OCI-LY7 (cell line): ENCODE measurements at regions not wholly inside any gene's neighbourhood (a gene's known extent, or its start where the extent isn't known, plus 50 kb on each side); places are given as distances from the start of the nearest gene placed in this dataset.
"Not testable (repeated sequence)": the region's sequence is repeated elsewhere in the genome, so short reads cannot be mapped to it uniquely, and the experiment has no call there.

Experiments
- BruUV-seq: library from RNA; stranded (reverse); fragments of 400-500 nt; replicated peaks from 2 replicates; lab custom pipeline; 2021; lab: Mats Ljungman, UMichigan
- CTCF ChIA-PET: fragments of 300-600 bp; sonication (Branson Sonifier 250); formaldehyde crosslinking; loops from one replicate; lab custom pipeline; 2022; ENCODE audit warnings: antibody characterized with exemption; ENCODE audit not compliant: unreplicated experiment; lab: Charles Lee
- POLR2A ChIA-PET: fragments of 300-600 bp; sonication (Branson Sonifier 250); formaldehyde crosslinking; loops from one replicate; lab custom pipeline; 2022; ENCODE audit warnings: antibody characterized with exemption; lab: Charles Lee
- DNase-seq: peaks from one replicate; pipeline ENCODE4 v3.0.0-alpha.2; 2015; ENCODE audit warnings: low spot score
- H2AFZ ChIP-seq: fragments of 200-600 bp; sonication (generic), shearing (Covaris generic); 2 replicates; pipeline ENCODE4 v1.6.1; 2014; ENCODE audit warnings: mild to moderate bottlenecking, antibody characterized with exemption, low read length, moderate library complexity
- H3K27ac ChIP-seq: fragments of 200-600 bp; sonication (generic); 2 replicates; pipeline ENCODE4 v1.5.1; 2014; ENCODE audit warnings: mixed run types, low read depth, mild to moderate bottlenecking, moderate library complexity, low read length, inconsistent platforms; ENCODE audit not compliant: poor library complexity, severe bottlenecking
- H3K36me3 ChIP-seq: fragments of 200-600 bp; sonication (generic); 2 replicates; pipeline ENCODE4 v1.6.1; 2014; ENCODE audit warnings: mild to moderate bottlenecking, antibody characterized with exemption, low read length, moderate library complexity, mixed read lengths; ENCODE audit not compliant: insufficient read depth
- H3K4me1 ChIP-seq: fragments of 200-600 bp; sonication (generic); 2 replicates; pipeline ENCODE4 v1.5.1; 2014; ENCODE audit warnings: mild to moderate bottlenecking, low read length; ENCODE audit not compliant: insufficient read depth, poor library complexity, severe bottlenecking
- H3K4me2 ChIP-seq: fragments of 200-600 bp; sonication (generic); 2 replicates; pipeline ENCODE4 v1.6.1; 2014; ENCODE audit warnings: mild to moderate bottlenecking, low read length
- H3K4me3 ChIP-seq: fragments of 200-600 bp; sonication (generic); 2 replicates; pipeline ENCODE4 v1.5.1; 2014; ENCODE audit warnings: mild to moderate bottlenecking, low read depth, low read length; ENCODE audit not compliant: poor library complexity, severe bottlenecking
- H3K79me2 ChIP-seq: fragments of 200-600 bp; sonication (generic); 2 replicates; pipeline ENCODE4 v1.6.1; 2016; ENCODE audit warnings: low read depth, mild to moderate bottlenecking, low read length, moderate library complexity, mixed read lengths; ENCODE audit not compliant: insufficient read depth
- H3K9me2 ChIP-seq: fragments of 200-600 bp; sonication (generic); 2 replicates; pipeline ENCODE4 v1.6.1; 2016; ENCODE audit warnings: mild to moderate bottlenecking, low read length, mixed read lengths; ENCODE audit not compliant: insufficient read depth
- H3K9me3 ChIP-seq: fragments of 200-600 bp; sonication (generic); 2 replicates; pipeline ENCODE4 v1.6.1; 2014; ENCODE audit warnings: mild to moderate bottlenecking, mixed run types, low read length, mixed read lengths
- H4K20me1 ChIP-seq: fragments of 200-600 bp; sonication (generic); 2 replicates; pipeline ENCODE4 v1.6.1; 2014; ENCODE audit warnings: mild to moderate bottlenecking, antibody characterized with exemption, low read length, moderate library complexity, mixed read lengths; ENCODE audit not compliant: insufficient read depth
- CTCF ChIP-seq: fragments of 200-600 bp; sonication (generic); conservative IDR thresholded peaks from 2 replicates; pipeline ENCODE4 v1.5.1; 2014; ENCODE audit warnings: mild to moderate bottlenecking, antibody characterized with exemption, low read length, moderate library complexity, mixed read lengths
- intact Hi-C: fragments of 100-400 bp; cut with micrococcal nuclease; formaldehyde crosslinking; loops from one replicate; pipeline ENCODE4 v1.10.0; 2022; ENCODE audit not compliant: unreplicated experiment

GRCh38 chr2:87075054-87075790 lies 53.6 kb upstream of the PLGLB1 start:
- Histone ChIP-seq H3K4me3 (peak overlapping the region; percentile 78), H3K4me2 (peak overlapping the region; percentile 81), H3K27ac (peak overlapping the region; percentile 72), H3K79me2 (peaks cover 18% of the 10 kb centered on the region; the same call in 1 of the 2 replicates)
- BruUV-seq, H3K9me3 ChIP-seq, H4K20me1 ChIP-seq, intact Hi-C loops, H3K9me2 ChIP-seq, H2AFZ ChIP-seq, POLR2A ChIA-PET, H3K4me1 ChIP-seq, CTCF ChIA-PET, H3K36me3 ChIP-seq: not testable (repeated sequence)
- TF ChIP-seq CTCF = 0 out of 2 replicates have a peak, but pooled peaks have one; percentile 13
- DNase-seq = peak; percentile 49

GRCh38 chr2:87075791-87076252 lies 54.2 kb upstream of the PLGLB1 start:
- H4K20me1 ChIP-seq, H3K9me2 ChIP-seq, CTCF ChIA-PET, BruUV-seq, intact Hi-C loops, POLR2A ChIA-PET, H3K4me1 ChIP-seq, H3K36me3 ChIP-seq, H2AFZ ChIP-seq, H3K9me3 ChIP-seq: not testable (repeated sequence)
- peak overlapping the region; percentile 72 for H3K27ac ChIP-seq
- peaks cover 14% of the 10 kb centered on the region; the same call in 1 of the 2 replicates for H3K79me2 ChIP-seq
- peak overlapping the region; percentile 78 for H3K4me3 ChIP-seq
- peak overlapping the region; percentile 81 for H3K4me2 ChIP-seq
- peak; percentile 65 for DNase-seq

- Histone ChIP-seq H2AFZ (peak overlapping the region; percentile 69; the same call in 1 of the 2 replicates), H3K27ac (peak overlapping the region; percentile 72), H3K4me3 (peak overlapping the region; percentile 78), H3K4me2 (peak overlapping the region; percentile 51; the same call in 1 of the 2 replicates), H3K79me2 (peaks cover 11% of the 10 kb centered on the region; the same call in 1 of the 2 replicates)
- intact Hi-C loops, POLR2A ChIA-PET, H3K4me1 ChIP-seq, BruUV-seq, H3K9me2 ChIP-seq, H4K20me1 ChIP-seq, H3K9me3 ChIP-seq, H3K36me3 ChIP-seq, CTCF ChIA-PET: not testable (repeated sequence)
- DNase-seq = peak; percentile 92
These were observed 54.8 kb upstream of the PLGLB1 start for GRCh38 chr2:87076253-87077123.

GRCh38 chr2:87077124-87077446 lies 55.4 kb upstream of the PLGLB1 start:
- peak overlapping the region; percentile 51; the same call in 1 of the 2 replicates for H3K4me2 ChIP-seq
- intact Hi-C loops, H3K4me1 ChIP-seq, H3K9me3 ChIP-seq, BruUV-seq, POLR2A ChIA-PET, H3K27ac ChIP-seq, H4K20me1 ChIP-seq, CTCF ChIA-PET, H3K36me3 ChIP-seq, DNase-seq, H3K9me2 ChIP-seq: not testable (repeated sequence)
- H2AFZ ChIP-seq = peak overlapping the region; percentile 69; the same call in 1 of the 2 replicates
- peak overlapping the region; percentile 78 for H3K4me3 ChIP-seq
- H3K79me2 ChIP-seq = peaks cover 11% of the 10 kb centered on the region; the same call in 1 of the 2 replicates

- H2AFZ ChIP-seq, BruUV-seq, H3K27ac ChIP-seq, POLR2A ChIA-PET, H3K9me3 ChIP-seq, H3K4me2 ChIP-seq, intact Hi-C loops, H3K4me1 ChIP-seq, H3K4me3 ChIP-seq, H4K20me1 ChIP-seq, DNase-seq, CTCF ChIA-PET, H3K9me2 ChIP-seq, H3K79me2 ChIP-seq, H3K36me3 ChIP-seq: not testable (repeated sequence)
These were observed 60.1 kb upstream of the PLGLB1 start for GRCh38 chr2:87081727-87082126.
